BJ (cell line): ENCODE measurements at regions not wholly inside any gene's neighbourhood (a gene's known extent, or its start where the extent isn't known, plus 50 kb on each side); places are given as distances from the start of the nearest gene placed in this dataset.

Experiments used
- CTCF ChIA-PET: fragments of 350-600 bp; formaldehyde crosslinking; extraction: SDS; loops from one replicate; lab custom pipeline; 2021; ENCODE audit warnings: antibody characterized with exemption, inconsistent platforms; lab: Yijun Ruan, JAX
- POLR2A ChIA-PET: fragments of 300-600 bp; sonication (Branson Sonifier 250); formaldehyde crosslinking; extraction: SDS; loops from one replicate; lab custom pipeline; 2021; ENCODE audit warnings: antibody characterized with exemption; lab: Charles Lee
- DNase-seq: peaks from one replicate; pipeline ENCODE4 v3.0.0-alpha.2; 2011; ENCODE audit warnings: low read depth
- H3K27me3 ChIP-seq: 2 replicates; pipeline ENCODE4 v1.6.0; 2011; ENCODE audit warnings: low read length; ENCODE audit not compliant: control insufficient read depth, insufficient read depth
- H3K36me3 ChIP-seq: 2 replicates; pipeline ENCODE4 v1.5.1; 2011; ENCODE audit warnings: low read length; ENCODE audit not compliant: control insufficient read depth, insufficient read depth
- H3K4me3 ChIP-seq: 2 replicates; pipeline ENCODE4 v1.5.1; 2011; ENCODE audit warnings: low read depth, mild to moderate bottlenecking, control low read depth, low read length
- CTCF ChIP-seq: IDR thresholded peaks from 2 replicates; pipeline ENCODE4 v1.5.1; 2011; ENCODE audit warnings: low read depth, mild to moderate bottlenecking, control low read depth, inconsistent platforms, low read length, moderate library complexity; ENCODE audit not compliant: insufficient read depth

- no peak for DNase-seq
- Histone ChIP-seq H3K27me3 (no peaks in the 10 kb centered on the region), H3K36me3 (no peaks in the 10 kb centered on the region), H3K4me3 (no peak overlapping the region)
- ChIA-PET CTCF (interaction anchor here (1.7 to 1.9 kb wide), 2 partner anchors 11 to 358 kb away, joined by 3 to 4 read pairs; no protein-coding TSS in a partner anchor), POLR2A (no interaction called here)
- no peak for TF ChIP-seq CTCF
These were observed 441.1 kb downstream of the MEIS1 start for GRCh38 chr2:66875941-66876462.

- no peak for TF ChIP-seq CTCF
- Histone ChIP-seq H3K36me3 (no peaks in the 10 kb centered on the region), H3K27me3 (no peaks in the 10 kb centered on the region), H3K4me3 (no peak overlapping the region)
- no peak for DNase-seq
- POLR2A ChIA-PET = no interaction called here
- CTCF ChIA-PET = no interaction called here
These were observed 451.0 kb downstream of the MEIS1 start for GRCh38 chr2:66885775-66886383.

DNA sequence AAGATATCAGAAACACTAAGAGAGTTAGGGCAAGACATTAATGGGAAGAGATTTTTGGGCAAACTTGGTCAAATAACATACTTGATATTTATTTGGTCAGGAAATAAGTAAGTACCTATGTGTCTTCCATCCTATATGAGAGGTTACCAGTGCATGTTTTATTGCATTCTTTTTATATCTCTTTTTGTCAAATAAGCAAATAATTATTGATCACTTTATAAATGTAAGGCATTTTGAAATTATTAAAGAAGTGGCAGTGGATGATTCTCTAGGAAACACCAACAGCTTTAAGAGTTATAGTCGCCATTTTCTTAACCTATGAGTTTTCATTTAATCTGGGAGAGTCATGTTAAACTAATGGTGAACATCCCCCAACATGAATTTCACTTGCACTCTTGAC lies 453.3 kb downstream of the MEIS1 start:
- Histone ChIP-seq H3K36me3 (no peaks in the 10 kb centered on the region), H3K4me3 (no peak overlapping the region), H3K27me3 (no peaks in the 10 kb centered on the region)
- TF ChIP-seq CTCF = no peak
- CTCF ChIA-PET = interaction anchor here (1.1 kb wide), 1 partner anchor 49 kb away, joined by 4 read pairs; no protein-coding TSS in a partner anchor
- POLR2A ChIA-PET = no interaction called here
- DNase-seq = no peak

DNA sequence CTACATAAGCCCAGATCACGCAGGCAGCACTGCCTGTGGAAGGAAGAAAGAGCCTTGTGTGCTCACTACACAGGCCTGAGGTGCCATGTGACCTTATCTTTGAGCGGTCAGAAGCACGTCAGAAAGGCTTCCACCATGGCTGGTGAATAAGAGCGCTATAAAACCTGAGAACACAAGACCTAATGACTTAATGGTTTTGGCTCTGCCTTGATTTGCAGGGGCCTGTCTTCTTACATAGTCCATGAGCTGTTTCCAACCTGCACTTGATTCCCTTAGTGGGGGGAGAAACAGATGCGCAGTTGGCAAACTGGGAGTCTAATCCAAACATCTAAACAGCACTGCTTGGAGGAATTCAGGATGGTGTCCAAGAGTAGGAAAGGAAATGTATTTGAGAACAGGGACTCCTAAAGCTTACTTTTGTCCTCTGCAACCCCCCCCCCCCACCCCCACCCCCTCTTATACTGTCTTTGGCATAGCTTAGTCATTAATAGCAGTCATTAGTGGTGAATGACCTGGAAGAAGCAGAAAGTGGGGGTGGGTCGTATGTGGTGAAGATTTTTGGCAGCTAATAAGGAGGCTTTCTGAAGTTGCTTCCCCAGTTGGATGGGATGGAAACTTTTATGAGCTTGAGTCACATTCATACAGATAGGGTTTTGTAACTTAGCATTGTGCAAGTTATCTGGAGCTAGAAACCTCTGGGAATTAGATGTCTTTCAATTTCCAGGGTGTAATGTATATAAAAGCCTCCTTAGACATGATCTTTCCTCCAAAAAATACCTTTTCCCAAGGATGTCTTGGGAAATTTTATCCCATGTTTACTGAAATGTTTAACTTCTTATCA lies 454.1 kb downstream of the MEIS1 start:
- no peaks in the 10 kb centered on the region for H3K27me3 ChIP-seq
- H3K4me3 ChIP-seq = no peak overlapping the region
- ChIA-PET POLR2A (interaction anchor here (0.6 to 0.7 kb wide), 2 partner anchors 49 to 450 kb away, joined by 3 to 9 read pairs; no protein-coding TSS in a partner anchor), CTCF (interaction anchor here (1.1 kb wide), 1 partner anchor 49 kb away, joined by 4 read pairs; no protein-coding TSS in a partner anchor)
- DNase-seq = peak; percentile 100
- 0 out of 2 replicates have a peak, but pooled peaks have one; percentile 7 for TF ChIP-seq CTCF
- H3K36me3 ChIP-seq = no peaks in the 10 kb centered on the region

GRCh38 chr2:66889632-66889882 lies 454.6 kb downstream of the MEIS1 start:
- DNase-seq = no peak
- ChIA-PET POLR2A (no interaction called here), CTCF (interaction anchor here (0.6 to 1.1 kb wide), 2 partner anchors 50 to 1539 kb away, joined by 3 to 4 read pairs; no protein-coding TSS in a partner anchor)
- no peaks in the 10 kb centered on the region for H3K36me3 ChIP-seq
- no peak overlapping the region for H3K4me3 ChIP-seq
- no peaks in the 10 kb centered on the region for H3K27me3 ChIP-seq
- TF ChIP-seq CTCF = no peak
